ENCODE measurements at regions not wholly inside any gene's neighbourhood (a gene's known extent, or its start where the extent isn't known, plus 50 kb on each side); places are given as distances from the start of the nearest gene placed in this dataset.

DNA sequence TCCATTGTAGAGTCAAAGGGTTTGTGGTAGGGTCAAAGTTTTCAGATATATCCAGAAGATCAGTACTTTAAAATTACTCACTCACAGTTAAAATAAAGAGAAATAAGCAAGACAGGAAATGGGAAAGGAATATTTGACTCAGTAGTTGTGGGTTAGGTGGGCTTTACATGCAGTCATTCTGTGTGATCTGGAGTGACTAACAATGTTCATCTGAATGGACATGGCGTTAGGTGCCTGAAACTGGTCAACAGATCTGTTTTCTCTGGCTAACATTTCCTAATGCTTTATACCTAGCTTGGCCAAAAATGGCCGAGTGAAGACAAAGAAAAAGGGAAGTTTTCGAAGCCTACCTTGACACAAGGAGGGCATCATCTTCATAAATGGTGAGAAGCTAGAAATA lies 133.4 kb upstream of the SATB1 start:
- TF ChIP-seq REST (IDR thresholded peaks at IDR 0.05), result no peak
- TF ChIP-seq FOXA2 (IDR thresholded peaks at IDR 0.05), result no peak
- no peak for TF ChIP-seq NR2F2 (IDR thresholded peaks at IDR 0.05)
- TF ChIP-seq GABPA (IDR thresholded peaks at IDR 0.05 in 1 of 2, conservative IDR thresholded peaks at IDR 0.05 in 1 of 2), result no peak
- Histone ChIP-seq H3K27me3 (ENCODE audit: control insufficient read depth in 4 of 4, insufficient read depth in 4 of 4, low read length in 3 of 4) (peaks cover 0 to 3% (median 0%) of the 10 kb centered on the region in 4 donors), H3K9ac (ENCODE audit: low read depth in 1 of 2, low read length in 2 of 2) (no peak overlapping the region), H3K4me3 (ENCODE audit: low read depth in 1 of 3, low read length in 3 of 3) (no peak overlapping the region), H3K4me1 (ENCODE audit: control insufficient read depth in 4 of 4, insufficient read depth in 4 of 4, low read length in 3 of 4) (no peaks in the 10 kb centered on the region), H3K36me3 (ENCODE audit: control insufficient read depth in 4 of 4, insufficient read depth in 3 of 4, low read depth in 1 of 4, low read length in 3 of 4) (no peaks in the 10 kb centered on the region), H3K9me3 (ENCODE audit: control insufficient read depth in 4 of 4, low read length in 3 of 4) (no peaks in the 10 kb centered on the region), H3K27ac (ENCODE audit: low read depth in 1 of 2, low read length in 2 of 2) (no peak overlapping the region)
- no peak for DNase-seq (ENCODE audit: low spot score)
- WGBS, result 81% methylated on average over 3 of the region's 3 CpGs

GRCh38 chr3:18557216-18557615 lies 132.1 kb upstream of the SATB1 start:
- peaks cover 0 to 3% (median 0%) of the 10 kb centered on the region in 4 donors for H3K27me3 ChIP-seq (ENCODE audit: control insufficient read depth in 4 of 4, insufficient read depth in 4 of 4, low read length in 3 of 4)
- H3K36me3 ChIP-seq (ENCODE audit: control insufficient read depth in 4 of 4, insufficient read depth in 3 of 4, low read depth in 1 of 4, low read length in 3 of 4), result no peaks in the 10 kb centered on the region
- TF ChIP-seq RXRA (IDR thresholded peaks at IDR 0.05) (no peak), GABPA (IDR thresholded peaks at IDR 0.05 in 1 of 2, conservative IDR thresholded peaks at IDR 0.05 in 1 of 2) (no peak), TAF1 (conservative IDR thresholded peaks at IDR 0.05) (no peak), ATF3 (IDR thresholded peaks at IDR 0.05) (no peak), RAD21 (IDR thresholded peaks at IDR 0.05) (no peak)
- no peak overlapping the region for H3K4me3 ChIP-seq (ENCODE audit: low read depth in 1 of 3, low read length in 3 of 3)
- WGBS, result 71% methylated on average over 3 of the region's 3 CpGs
- H3K9me3 ChIP-seq (ENCODE audit: control insufficient read depth in 4 of 4, low read length in 3 of 4), result no peaks in the 10 kb centered on the region
- no peak for DNase-seq (ENCODE audit: low spot score)
- no peak overlapping the region for H3K27ac ChIP-seq (ENCODE audit: low read depth in 1 of 2, low read length in 2 of 2)
- H3K4me1 ChIP-seq (ENCODE audit: control insufficient read depth in 4 of 4, insufficient read depth in 4 of 4, low read length in 3 of 4), result no peaks in the 10 kb centered on the region
- no peak overlapping the region for H3K9ac ChIP-seq (ENCODE audit: low read depth in 1 of 2, low read length in 2 of 2)

GRCh38 chr3:18556503-18557135 lies 131.5 kb upstream of the SATB1 start:
- TF ChIP-seq YY1 (IDR thresholded peaks at IDR 0.05), result no peak
- TF ChIP-seq EGR1 (IDR thresholded peaks at IDR 0.05; ENCODE audit: low read depth in 2 of 2), result no peak
- DNase-seq (ENCODE audit: low spot score), result no peak
- Histone ChIP-seq H3K9ac (ENCODE audit: low read depth in 1 of 2, low read length in 2 of 2) (no peak overlapping the region), H3K4me1 (ENCODE audit: control insufficient read depth in 4 of 4, insufficient read depth in 4 of 4, low read length in 3 of 4) (no peaks in the 10 kb centered on the region), H3K36me3 (ENCODE audit: control insufficient read depth in 4 of 4, insufficient read depth in 3 of 4, low read depth in 1 of 4, low read length in 3 of 4) (no peaks in the 10 kb centered on the region), H3K27me3 (ENCODE audit: control insufficient read depth in 4 of 4, insufficient read depth in 4 of 4, low read length in 3 of 4) (peaks cover 0 to 3% (median 0%) of the 10 kb centered on the region in 4 donors), H3K27ac (ENCODE audit: low read depth in 1 of 2, low read length in 2 of 2) (no peak overlapping the region), H3K4me3 (ENCODE audit: low read depth in 1 of 3, low read length in 3 of 3) (no peak overlapping the region), H3K9me3 (ENCODE audit: control insufficient read depth in 4 of 4, low read length in 3 of 4) (no peaks in the 10 kb centered on the region)
- 79% methylated on average over 4 of the region's 4 CpGs for WGBS

All from liver (tissue), 7 donors.